ENCODE measurements at regions not wholly inside any gene's neighbourhood (a gene's known extent, or its start where the extent isn't known, plus 50 kb on each side); places are given as distances from the start of the nearest gene placed in this dataset.

DNA sequence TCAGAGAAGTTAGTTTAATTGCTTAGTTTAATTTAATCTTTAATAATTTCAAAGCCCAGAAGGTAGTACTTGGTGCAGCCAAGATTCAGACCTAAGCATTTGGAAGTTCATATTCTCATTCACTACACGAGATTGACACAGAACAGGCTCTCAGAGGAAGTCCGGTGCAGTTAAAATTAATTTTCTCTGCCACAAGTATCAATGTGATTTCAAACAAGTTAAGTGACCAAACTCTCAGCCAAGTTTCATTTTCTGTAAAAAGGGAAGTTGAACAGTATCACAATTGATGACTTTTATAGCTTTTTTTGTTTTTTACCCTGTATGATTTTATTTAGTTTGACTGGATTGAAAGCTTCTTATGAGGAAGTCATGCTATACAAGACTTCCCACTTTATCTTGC lies 1494.9 kb upstream of the LRRTM3 start:
- TF ChIP-seq CTCF (IDR thresholded peaks at IDR 0.05; ENCODE audit: poor library complexity) (no peak), EZH2phosphoT487 (IDR thresholded peaks at IDR 0.05; ENCODE audit: low read depth, severe bottlenecking, unreplicated experiment) (no peak)

Data from hepatocyte (in vitro differentiated cells).